Stomach (tissue), 8 donors: ENCODE measurements at regions not wholly inside any gene's neighbourhood (a gene's known extent, or its start where the extent isn't known, plus 50 kb on each side); places are given as distances from the start of the nearest gene placed in this dataset.

Source experiments
- DNase-seq, 2 donors: peaks; one replicate each; pipeline versions ENCODE4 v3.0.0 to v3.0.0-alpha.2; 2013 to 2019
- H3K27ac ChIP-seq, 5 donors: fragments of 200-600 bp in 4 of 5; sonication (generic) in 4 of 5; one replicate each; pipeline ENCODE4 v1.5.1; 2013 to 2019; ENCODE audit warnings: mild to moderate bottlenecking in 1 of 5, moderate library complexity in 1 of 5
- H3K27me3 ChIP-seq, 3 donors: fragments of 200-600 bp; sonication (generic); one replicate each; pipeline ENCODE4 v1.5.1; 2017 to 2019; ENCODE audit warnings: mixed run types in 1 of 3
- H3K36me3 ChIP-seq, 4 donors: fragments of 200-600 bp; sonication (generic); 1 replicate in 3 of 4; 2 replicates in 1 of 4; pipeline ENCODE4 v1.5.1; 2016 to 2019
- H3K4me1 ChIP-seq, 4 donors: fragments of 200-600 bp; sonication (generic); one replicate each; pipeline ENCODE4 v1.5.1; 2016 to 2019
- H3K4me3 ChIP-seq, 4 donors: fragments of 200-600 bp; sonication (generic) in 3 of 4; one replicate each; pipeline ENCODE4 v1.5.1; 2016 to 2019; ENCODE audit warnings: mild to moderate bottlenecking in 1 of 4
- H3K9me3 ChIP-seq, 4 donors: fragments of 200-600 bp; sonication (generic); one replicate each; pipeline ENCODE4 v1.5.1; 2016 to 2019
- EP300 ChIP-seq: sonication (generic); formaldehyde crosslinking; IDR thresholded peaks from one replicate; pipeline ENCODE4 v1.6.1; 2017; ENCODE audit warnings: antibody characterized with exemption
- POLR2A ChIP-seq, 4 donors: fragments of 450-650 bp; IDR thresholded peaks; one replicate each; pipeline ENCODE4 v1.6.1; 2016; ENCODE audit warnings: antibody characterized with exemption in 4 of 4, control low read depth in 2 of 4, mild to moderate bottlenecking in 1 of 4, moderate library complexity in 1 of 4
- POLR2AphosphoS5 ChIP-seq, 3 donors: sonication (generic); formaldehyde crosslinking; IDR thresholded peaks; one replicate each; pipeline ENCODE4 v1.6.1; 2016; ENCODE audit warnings: antibody characterized with exemption in 3 of 3
- WGBS, 5 donors: extraction: QIAGEN DNeasy Blood & Tissue Kit in 3 of 5; methylation state at CpG; one replicate each; pipeline versions ENCODE4 v1.1.5 to v1.1.7; 2013 to 2018; 5-methylcytosine and 5-hydroxymethylcytosine counted together
- intact Hi-C: fragments of 100-400 bp; cut with DNase I; formaldehyde crosslinking; loops from one replicate; pipeline ENCODE4 v1.15.1; 2023; ENCODE audit warnings: low total_unique reads
- TF ChIP-seq, protein P1 (sequence below), 7 experiments: fragments of 450-650 bp in 4 of 7; fragments of 200-600 bp in 3 of 7; sonication (generic) in 3 of 7; IDR thresholded peaks; one replicate each; pipeline ENCODE4 v1.5.1; 2016 to 2019; ENCODE audit warnings: antibody characterized with exemption in 7 of 7, control low read depth in 2 of 7, mild to moderate bottlenecking in 1 of 7
- donor health status: healthy with polysubstance abuse.
- donor health status: Bipolar disorder and iron deficiency.
- donor health status: healthy.

DNA sequence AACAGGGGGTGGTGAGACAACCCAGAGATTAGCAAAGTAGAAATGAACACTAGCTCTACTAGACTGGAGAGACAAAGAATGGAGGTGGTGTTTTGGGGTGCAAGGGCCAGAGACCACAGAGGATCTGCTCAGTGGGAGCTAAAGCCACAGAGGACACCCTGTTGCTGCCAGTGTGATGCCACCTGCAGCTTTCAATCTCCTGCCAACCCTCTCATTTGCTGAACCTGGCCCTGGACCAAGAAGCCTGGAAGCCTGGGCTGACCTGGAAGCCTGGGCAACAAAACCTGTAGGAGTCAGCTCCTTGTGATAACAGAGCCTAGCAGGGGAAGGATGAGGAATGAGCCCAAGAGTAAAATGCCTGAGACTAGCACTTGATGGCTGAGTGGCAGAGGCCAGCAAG lies 81.1 kb upstream of the ADO start:
- Histone ChIP-seq H3K27ac (no peak overlapping the region), H3K36me3 (no peaks in the 10 kb centered on the region), H3K27me3 (no peaks in the 10 kb centered on the region), H3K4me3 (no peak overlapping the region), H3K4me1 (no peaks in the 10 kb centered on the region), H3K9me3 (no peaks in the 10 kb centered on the region)
- TF ChIP-seq, protein P1, sequence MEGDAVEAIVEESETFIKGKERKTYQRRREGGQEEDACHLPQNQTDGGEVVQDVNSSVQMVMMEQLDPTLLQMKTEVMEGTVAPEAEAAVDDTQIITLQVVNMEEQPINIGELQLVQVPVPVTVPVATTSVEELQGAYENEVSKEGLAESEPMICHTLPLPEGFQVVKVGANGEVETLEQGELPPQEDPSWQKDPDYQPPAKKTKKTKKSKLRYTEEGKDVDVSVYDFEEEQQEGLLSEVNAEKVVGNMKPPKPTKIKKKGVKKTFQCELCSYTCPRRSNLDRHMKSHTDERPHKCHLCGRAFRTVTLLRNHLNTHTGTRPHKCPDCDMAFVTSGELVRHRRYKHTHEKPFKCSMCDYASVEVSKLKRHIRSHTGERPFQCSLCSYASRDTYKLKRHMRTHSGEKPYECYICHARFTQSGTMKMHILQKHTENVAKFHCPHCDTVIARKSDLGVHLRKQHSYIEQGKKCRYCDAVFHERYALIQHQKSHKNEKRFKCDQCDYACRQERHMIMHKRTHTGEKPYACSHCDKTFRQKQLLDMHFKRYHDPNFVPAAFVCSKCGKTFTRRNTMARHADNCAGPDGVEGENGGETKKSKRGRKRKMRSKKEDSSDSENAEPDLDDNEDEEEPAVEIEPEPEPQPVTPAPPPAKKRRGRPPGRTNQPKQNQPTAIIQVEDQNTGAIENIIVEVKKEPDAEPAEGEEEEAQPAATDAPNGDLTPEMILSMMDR (IDR thresholded peaks at IDR 0.05) = no peak
- TF ChIP-seq POLR2AphosphoS5 (IDR thresholded peaks at IDR 0.05) (no peak), EP300 (no peak), POLR2A (IDR thresholded peaks at IDR 0.05) (no peak)
- no peak for DNase-seq
- intact Hi-C loops = no loop called here

DNA sequence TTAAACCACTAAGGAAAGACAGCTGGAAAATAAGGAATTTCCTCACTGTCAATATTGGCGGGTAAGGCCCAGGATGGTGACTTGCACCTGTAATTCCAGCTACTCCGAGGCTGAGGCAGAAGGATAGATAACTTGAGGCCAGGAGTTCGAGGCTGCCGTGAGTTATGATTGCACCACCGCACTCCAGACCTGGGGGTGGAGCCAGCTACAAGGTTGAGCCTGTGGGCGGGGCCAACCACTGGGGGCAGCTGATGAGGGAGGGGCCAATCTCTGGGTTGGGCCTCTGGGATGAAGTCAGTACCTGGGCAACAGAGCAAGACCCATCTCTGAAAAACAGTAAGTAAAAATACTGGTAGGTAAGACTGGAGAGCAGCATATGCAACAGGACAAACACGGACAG lies 80.1 kb upstream of the ADO start:
- H3K27me3 ChIP-seq = no peaks in the 10 kb centered on the region
- no peak overlapping the region for H3K27ac ChIP-seq
- DNase-seq = no peak
- no peaks in the 10 kb centered on the region for H3K36me3 ChIP-seq
- WGBS, 5 donors = 85 to 90% (median 88%) methylated on average over 7 of the region's 7 CpGs
- no peak overlapping the region for H3K4me3 ChIP-seq
- TF ChIP-seq EP300 (no peak), POLR2AphosphoS5 (IDR thresholded peaks at IDR 0.05) (no peak), POLR2A (IDR thresholded peaks at IDR 0.05) (no peak)
- TF ChIP-seq, protein P1 (IDR thresholded peaks at IDR 0.05) = no peak
- intact Hi-C loops = no loop called here
- H3K9me3 ChIP-seq = no peaks in the 10 kb centered on the region
- H3K4me1 ChIP-seq = no peaks in the 10 kb centered on the region

DNA sequence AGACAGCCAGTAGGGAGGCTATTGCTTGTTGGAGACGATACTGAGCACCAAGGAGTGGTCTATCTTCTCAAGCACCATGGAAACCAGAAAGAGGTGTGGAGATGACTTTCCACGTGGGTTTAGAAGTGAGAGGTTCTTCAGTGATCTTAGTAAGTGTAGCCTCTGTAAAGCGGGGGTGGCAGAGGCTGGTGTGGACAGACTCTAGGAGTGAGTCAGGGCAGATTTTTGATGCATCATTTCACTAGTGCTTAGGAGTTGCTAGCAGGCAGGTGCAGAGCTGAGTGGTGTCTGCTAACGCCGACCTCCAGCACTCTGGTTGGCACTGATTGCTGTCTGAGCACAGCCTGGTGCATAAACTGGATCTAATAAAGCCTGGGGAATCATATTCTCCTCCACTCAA lies 78.4 kb upstream of the ADO start:
- H3K36me3 ChIP-seq = no peaks in the 10 kb centered on the region
- no peak for TF ChIP-seq EP300
- no peaks in the 10 kb centered on the region for H3K4me1 ChIP-seq
- no peak for DNase-seq
- intact Hi-C loops = no loop called here
- no peak overlapping the region for H3K27ac ChIP-seq
- WGBS, 5 donors = 66 to 81% (median 71%) methylated on average over 5 of the region's 5 CpGs
- no peaks in the 10 kb centered on the region for H3K9me3 ChIP-seq
- H3K27me3 ChIP-seq = no peaks in the 10 kb centered on the region
- H3K4me3 ChIP-seq = no peak overlapping the region

DNA sequence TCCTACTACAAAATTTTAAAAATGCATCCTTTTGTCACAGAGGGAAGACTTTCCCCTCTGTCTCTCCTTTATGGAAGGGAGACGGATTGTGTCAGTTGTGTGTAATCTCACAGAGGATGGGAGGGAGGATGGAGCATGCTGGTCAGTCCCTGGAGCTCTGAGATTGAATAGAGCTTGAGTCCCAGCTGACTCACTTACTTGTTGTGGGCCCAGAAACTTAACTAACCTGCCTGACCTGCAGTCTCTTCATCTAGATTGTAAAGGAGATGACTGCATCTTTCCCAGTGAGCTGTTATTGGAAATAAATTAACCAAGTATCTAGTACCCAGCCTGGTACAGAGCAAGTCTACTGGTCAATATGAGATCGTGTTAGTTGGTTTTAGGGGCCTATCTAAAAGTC lies 77.9 kb upstream of the ADO start:
- H3K27me3 ChIP-seq = no peaks in the 10 kb centered on the region
- no peaks in the 10 kb centered on the region for H3K4me1 ChIP-seq
- H3K4me3 ChIP-seq = no peak overlapping the region
- no peak overlapping the region for H3K27ac ChIP-seq
- DNase-seq = no peak
- TF ChIP-seq, protein P1 (IDR thresholded peaks at IDR 0.05) = no peak
- TF ChIP-seq EP300 (no peak), POLR2AphosphoS5 (IDR thresholded peaks at IDR 0.05) (no peak), POLR2A (IDR thresholded peaks at IDR 0.05) (no peak)
- H3K9me3 ChIP-seq = no peaks in the 10 kb centered on the region
- intact Hi-C loops = no loop called here
- H3K36me3 ChIP-seq = no peaks in the 10 kb centered on the region
- 69 to 91% (median 81%) methylated on average over 2 of the region's 2 CpGs for WGBS, 5 donors

DNA sequence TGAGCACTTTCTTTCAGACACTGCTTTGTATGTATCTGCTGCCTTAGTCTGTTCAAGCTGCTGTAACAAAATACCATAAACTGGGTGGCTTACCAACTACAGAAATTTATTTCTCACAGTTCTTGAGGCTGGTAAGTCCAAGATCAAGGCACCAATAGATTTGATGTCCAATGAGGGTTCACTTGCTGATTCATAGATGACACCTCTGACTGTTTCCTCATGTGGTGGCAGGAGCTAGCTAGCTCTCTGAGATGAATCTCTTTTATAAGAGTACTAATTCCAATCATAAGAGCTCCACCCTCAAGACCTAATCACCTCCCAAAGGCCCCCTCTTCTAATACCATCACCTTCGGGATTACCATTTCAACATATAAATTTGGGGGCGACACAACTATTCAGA lies 76.6 kb upstream of the ADO start:
- 85 to 97% (median 96%) methylated on average over 2 of the region's 2 CpGs for WGBS, 5 donors
- intact Hi-C loops = no loop called here
- TF ChIP-seq, protein P1 (IDR thresholded peaks at IDR 0.05) = no peak
- TF ChIP-seq POLR2AphosphoS5 (IDR thresholded peaks at IDR 0.05) (no peak), POLR2A (IDR thresholded peaks at IDR 0.05) (no peak), EP300 (no peak)
- H3K4me3 ChIP-seq = no peak overlapping the region
- H3K9me3 ChIP-seq = no peaks in the 10 kb centered on the region
- no peak for DNase-seq
- no peaks in the 10 kb centered on the region for H3K4me1 ChIP-seq
- H3K27me3 ChIP-seq = no peaks in the 10 kb centered on the region
- no peaks in the 10 kb centered on the region for H3K36me3 ChIP-seq
- no peak overlapping the region for H3K27ac ChIP-seq
